ENCODE measurements at regions not wholly inside any gene's neighbourhood (a gene's known extent, or its start where the extent isn't known, plus 50 kb on each side); places are given as distances from the start of the nearest gene placed in this dataset.
"Not testable (repeated sequence)": the region's sequence is repeated elsewhere in the genome, so short reads cannot be mapped to it uniquely, and the experiment has no call there.

GRCh38 chr12:54105809-54106208 is 52.2 kb downstream of the HOXC4 start:
- H3K9me3 Mint-ChIP-seq; H3K4me1 ChIP-seq (ENCODE audit: insufficient read depth, low read length); H3K27me3 ChIP-seq (ENCODE audit: insufficient read depth, low read length); CTCF ChIA-PET (ENCODE audit: partially characterized antibody); DNase-seq; H3K4me3 ChIP-seq (ENCODE audit: low read length in 2 of 2); H3K27ac Mint-ChIP-seq; H3K36me3 Mint-ChIP-seq; intact Hi-C loops (cut with micrococcal nuclease); H3K4me1 Mint-ChIP-seq; H3K27ac ChIP-seq (ENCODE audit: low read depth, low read length); H3K36me3 ChIP-seq (ENCODE audit: insufficient read depth, low read length); H3K9me3 ChIP-seq (ENCODE audit: control insufficient read depth in 1 of 2, low read length in 2 of 2); H3K4me3 Mint-ChIP-seq; POLR2A ChIA-PET (ENCODE audit: partially characterized antibody): not testable (repeated sequence)
- H3K27me3 Mint-ChIP-seq, result peaks cover 40 to 52% of the 10 kb centered on the region in 2 donors

- DNase-seq; H3K4me1 ChIP-seq (ENCODE audit: insufficient read depth, low read length); H3K9me3 ChIP-seq (ENCODE audit: control insufficient read depth in 1 of 2, low read length in 2 of 2); H3K4me3 Mint-ChIP-seq; intact Hi-C loops (cut with micrococcal nuclease); CTCF ChIA-PET (ENCODE audit: partially characterized antibody); H3K36me3 ChIP-seq (ENCODE audit: insufficient read depth, low read length); H3K27ac Mint-ChIP-seq; POLR2A ChIA-PET (ENCODE audit: partially characterized antibody); H3K36me3 Mint-ChIP-seq; H3K27ac ChIP-seq (ENCODE audit: low read depth, low read length); H3K4me3 ChIP-seq (ENCODE audit: low read length in 2 of 2); H3K9me3 Mint-ChIP-seq; H3K27me3 ChIP-seq (ENCODE audit: insufficient read depth, low read length); H3K4me1 Mint-ChIP-seq: not testable (repeated sequence)
- peaks cover 40 to 51% of the 10 kb centered on the region in 2 donors for H3K27me3 Mint-ChIP-seq
These were observed 52.6 kb downstream of the HOXC4 start for GRCh38 chr12:54106252-54106651.

GRCh38 chr12:54106803-54107579 is 53.4 kb downstream of the HOXC4 start:
- H3K9me3 ChIP-seq (ENCODE audit: control insufficient read depth in 1 of 2, low read length in 2 of 2); H3K9me3 Mint-ChIP-seq; CTCF ChIA-PET (ENCODE audit: partially characterized antibody); H3K36me3 Mint-ChIP-seq; H3K4me1 Mint-ChIP-seq; H3K27ac ChIP-seq (ENCODE audit: low read depth, low read length); H3K27ac Mint-ChIP-seq; intact Hi-C loops (cut with micrococcal nuclease); DNase-seq; H3K36me3 ChIP-seq (ENCODE audit: insufficient read depth, low read length); H3K4me3 ChIP-seq (ENCODE audit: low read length in 2 of 2); H3K27me3 ChIP-seq (ENCODE audit: insufficient read depth, low read length); H3K4me3 Mint-ChIP-seq; H3K4me1 ChIP-seq (ENCODE audit: insufficient read depth, low read length); POLR2A ChIA-PET (ENCODE audit: partially characterized antibody): not testable (repeated sequence)
- peaks cover 43 to 50% of the 10 kb centered on the region in 2 donors for H3K27me3 Mint-ChIP-seq

GRCh38 chr12:54112336-54112735 is 58.7 kb downstream of the HOXC4 start:
- H3K9me3 ChIP-seq (ENCODE audit: control insufficient read depth in 1 of 2, low read length in 2 of 2); H3K36me3 ChIP-seq (ENCODE audit: insufficient read depth, low read length); POLR2A ChIA-PET (ENCODE audit: partially characterized antibody); intact Hi-C loops (cut with micrococcal nuclease); H3K36me3 Mint-ChIP-seq; H3K27me3 ChIP-seq (ENCODE audit: insufficient read depth, low read length); H3K27ac ChIP-seq (ENCODE audit: low read depth, low read length); DNase-seq; H3K9me3 Mint-ChIP-seq; H3K4me3 ChIP-seq (ENCODE audit: low read length in 2 of 2); CTCF ChIA-PET (ENCODE audit: partially characterized antibody); H3K4me3 Mint-ChIP-seq; H3K4me1 Mint-ChIP-seq; H3K27ac Mint-ChIP-seq; H3K4me1 ChIP-seq (ENCODE audit: insufficient read depth, low read length): not testable (repeated sequence)
- peaks cover 32 to 37% of the 10 kb centered on the region in 2 donors for H3K27me3 Mint-ChIP-seq

- H3K27me3 Mint-ChIP-seq, result peaks cover 16 to 43% of the 10 kb centered on the region in 2 donors
- H3K9me3 Mint-ChIP-seq; H3K4me1 Mint-ChIP-seq; H3K9me3 ChIP-seq (ENCODE audit: control insufficient read depth in 1 of 2, low read length in 2 of 2); intact Hi-C loops (cut with micrococcal nuclease); H3K4me1 ChIP-seq (ENCODE audit: insufficient read depth, low read length); H3K27ac ChIP-seq (ENCODE audit: low read depth, low read length); H3K36me3 Mint-ChIP-seq; H3K4me3 ChIP-seq (ENCODE audit: low read length in 2 of 2); H3K36me3 ChIP-seq (ENCODE audit: insufficient read depth, low read length); H3K4me3 Mint-ChIP-seq; CTCF ChIA-PET (ENCODE audit: partially characterized antibody); H3K27ac Mint-ChIP-seq; DNase-seq; H3K27me3 ChIP-seq (ENCODE audit: insufficient read depth, low read length); POLR2A ChIA-PET (ENCODE audit: partially characterized antibody): not testable (repeated sequence)
These were observed 62.4 kb downstream of the HOXC4 start for GRCh38 chr12:54116055-54116454.

- H3K4me1 Mint-ChIP-seq; H3K27ac ChIP-seq (ENCODE audit: low read depth, low read length); H3K36me3 ChIP-seq (ENCODE audit: insufficient read depth, low read length); H3K4me3 ChIP-seq (ENCODE audit: low read length in 2 of 2); H3K4me1 ChIP-seq (ENCODE audit: insufficient read depth, low read length); H3K36me3 Mint-ChIP-seq; CTCF ChIA-PET (ENCODE audit: partially characterized antibody); intact Hi-C loops (cut with micrococcal nuclease); H3K27ac Mint-ChIP-seq; H3K9me3 ChIP-seq (ENCODE audit: control insufficient read depth in 1 of 2, low read length in 2 of 2); POLR2A ChIA-PET (ENCODE audit: partially characterized antibody); H3K9me3 Mint-ChIP-seq; DNase-seq; H3K27me3 ChIP-seq (ENCODE audit: insufficient read depth, low read length); H3K4me3 Mint-ChIP-seq: not testable (repeated sequence)
- peaks cover 14 to 42% of the 10 kb centered on the region in 2 donors for H3K27me3 Mint-ChIP-seq
These were observed 63.8 kb downstream of the HOXC4 start for GRCh38 chr12:54117392-54117791.

GRCh38 chr12:54119082-54119481 is 65.4 kb downstream of the HOXC4 start:
- peaks cover 21 to 56% of the 10 kb centered on the region in 2 donors for H3K27me3 Mint-ChIP-seq
- H3K4me1 ChIP-seq (ENCODE audit: insufficient read depth, low read length); CTCF ChIA-PET (ENCODE audit: partially characterized antibody); H3K4me3 ChIP-seq (ENCODE audit: low read length in 2 of 2); intact Hi-C loops (cut with micrococcal nuclease); H3K27me3 ChIP-seq (ENCODE audit: insufficient read depth, low read length); POLR2A ChIA-PET (ENCODE audit: partially characterized antibody); H3K27ac Mint-ChIP-seq; H3K36me3 Mint-ChIP-seq; H3K36me3 ChIP-seq (ENCODE audit: insufficient read depth, low read length); H3K9me3 Mint-ChIP-seq; H3K27ac ChIP-seq (ENCODE audit: low read depth, low read length); H3K9me3 ChIP-seq (ENCODE audit: control insufficient read depth in 1 of 2, low read length in 2 of 2); DNase-seq; H3K4me1 Mint-ChIP-seq; H3K4me3 Mint-ChIP-seq: not testable (repeated sequence)

- H3K27ac ChIP-seq (ENCODE audit: low read depth, low read length); CTCF ChIA-PET (ENCODE audit: partially characterized antibody): not testable (repeated sequence)
- peaks cover 3 to 28% (median 13%) of the 10 kb centered on the region in 4 donors for H3K4me1 Mint-ChIP-seq
These were observed 64.8 kb downstream of the SMUG1 start for GRCh38 chr12:54123981-54124380.

More at GRCh38 chr12:54123981-54124380, 64.8 kb downstream of the SMUG1 start:
- H3K9me3 Mint-ChIP-seq; H3K27ac Mint-ChIP-seq; H3K9me3 ChIP-seq (ENCODE audit: control insufficient read depth in 1 of 2, low read length in 2 of 2); DNase-seq; POLR2A ChIA-PET (ENCODE audit: partially characterized antibody); intact Hi-C loops (cut with micrococcal nuclease); H3K4me3 ChIP-seq (ENCODE audit: low read length in 2 of 2); H3K36me3 ChIP-seq (ENCODE audit: insufficient read depth, low read length); H3K36me3 Mint-ChIP-seq; H3K4me3 Mint-ChIP-seq: not testable (repeated sequence)
- peaks cover 43 to 64% of the 10 kb centered on the region in 2 donors for H3K27me3 Mint-ChIP-seq
- Histone ChIP-seq H3K27me3 (ENCODE audit: insufficient read depth, low read length) (peaks cover 18% of the 10 kb centered on the region), H3K4me1 (ENCODE audit: insufficient read depth, low read length) (peaks cover 17% of the 10 kb centered on the region)

Data from CD4-positive, alpha-beta memory T cell (primary cell).